ENCODE measurements at regions not wholly inside any gene's neighbourhood (a gene's known extent, or its start where the extent isn't known, plus 50 kb on each side); places are given as distances from the start of the nearest gene placed in this dataset.

- H3K27ac ChIP-seq = no peak overlapping the region
- TF ChIP-seq EP300 (IDR thresholded peaks at IDR 0.05; ENCODE audit: low read depth) = no peak
- TF ChIP-seq POLR2AphosphoS5 (IDR thresholded peaks at IDR 0.05) = no peak
- TF ChIP-seq POLR2A (IDR thresholded peaks at IDR 0.05) = no peak
- TF ChIP-seq, protein P1, sequence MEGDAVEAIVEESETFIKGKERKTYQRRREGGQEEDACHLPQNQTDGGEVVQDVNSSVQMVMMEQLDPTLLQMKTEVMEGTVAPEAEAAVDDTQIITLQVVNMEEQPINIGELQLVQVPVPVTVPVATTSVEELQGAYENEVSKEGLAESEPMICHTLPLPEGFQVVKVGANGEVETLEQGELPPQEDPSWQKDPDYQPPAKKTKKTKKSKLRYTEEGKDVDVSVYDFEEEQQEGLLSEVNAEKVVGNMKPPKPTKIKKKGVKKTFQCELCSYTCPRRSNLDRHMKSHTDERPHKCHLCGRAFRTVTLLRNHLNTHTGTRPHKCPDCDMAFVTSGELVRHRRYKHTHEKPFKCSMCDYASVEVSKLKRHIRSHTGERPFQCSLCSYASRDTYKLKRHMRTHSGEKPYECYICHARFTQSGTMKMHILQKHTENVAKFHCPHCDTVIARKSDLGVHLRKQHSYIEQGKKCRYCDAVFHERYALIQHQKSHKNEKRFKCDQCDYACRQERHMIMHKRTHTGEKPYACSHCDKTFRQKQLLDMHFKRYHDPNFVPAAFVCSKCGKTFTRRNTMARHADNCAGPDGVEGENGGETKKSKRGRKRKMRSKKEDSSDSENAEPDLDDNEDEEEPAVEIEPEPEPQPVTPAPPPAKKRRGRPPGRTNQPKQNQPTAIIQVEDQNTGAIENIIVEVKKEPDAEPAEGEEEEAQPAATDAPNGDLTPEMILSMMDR (IDR thresholded peaks at IDR 0.05) = no peak
Measured at GRCh38 chr17:33847900-33848299, 407.2 kb upstream of the CCL2 start.

GRCh38 chr17:33848433-33848832, 406.7 kb upstream of the CCL2 start:
- Histone ChIP-seq H3K4me3 (no peak overlapping the region), H3K27ac (no peak overlapping the region), H3K36me3 (no peaks in the 10 kb centered on the region), H3K4me1 (no peaks in the 10 kb centered on the region), H3K27me3 (no peaks in the 10 kb centered on the region), H3K9me3 (no peaks in the 10 kb centered on the region)
- TF ChIP-seq POLR2AphosphoS5 (IDR thresholded peaks at IDR 0.05) (no peak), EP300 (IDR thresholded peaks at IDR 0.05; ENCODE audit: low read depth) (no peak), POLR2A (IDR thresholded peaks at IDR 0.05) (no peak)
- TF ChIP-seq, protein P1 (IDR thresholded peaks at IDR 0.05) = no peak
- in situ Hi-C loops (cut with MboI; ENCODE audit: low pct_ligation_motif_present in 1 of 4, low pct_unique_long_range_greater_than_20kb in 1 of 4, low sequenced_read_pairs in 3 of 4) (no loop called here), intact Hi-C loops (cut with DNase I; ENCODE audit: low total_unique reads) (no loop called here)
- WGBS, 2 donors (ENCODE audit: low coverage in 1 of 2) = 84 to 87% methylated on average over 3 of the region's 3 CpGs
- no peak for DNase-seq

More at GRCh38 chr17:33847900-33848299, 407.2 kb upstream of the CCL2 start:
- Histone ChIP-seq H3K4me3 (no peak overlapping the region), H3K36me3 (no peaks in the 10 kb centered on the region), H3K9me3 (no peaks in the 10 kb centered on the region), H3K27me3 (no peaks in the 10 kb centered on the region), H3K4me1 (no peaks in the 10 kb centered on the region)
- in situ Hi-C loops (cut with MboI; ENCODE audit: low pct_ligation_motif_present in 1 of 4, low pct_unique_long_range_greater_than_20kb in 1 of 4, low sequenced_read_pairs in 3 of 4) = no loop called here
- intact Hi-C loops (cut with DNase I; ENCODE audit: low total_unique reads) = no loop called here
- DNase-seq = no peak
- WGBS, 2 donors (ENCODE audit: low coverage in 1 of 2) = 33 to 56% methylated on average over 3 to 4 of the region's 4 CpGs

DNA sequence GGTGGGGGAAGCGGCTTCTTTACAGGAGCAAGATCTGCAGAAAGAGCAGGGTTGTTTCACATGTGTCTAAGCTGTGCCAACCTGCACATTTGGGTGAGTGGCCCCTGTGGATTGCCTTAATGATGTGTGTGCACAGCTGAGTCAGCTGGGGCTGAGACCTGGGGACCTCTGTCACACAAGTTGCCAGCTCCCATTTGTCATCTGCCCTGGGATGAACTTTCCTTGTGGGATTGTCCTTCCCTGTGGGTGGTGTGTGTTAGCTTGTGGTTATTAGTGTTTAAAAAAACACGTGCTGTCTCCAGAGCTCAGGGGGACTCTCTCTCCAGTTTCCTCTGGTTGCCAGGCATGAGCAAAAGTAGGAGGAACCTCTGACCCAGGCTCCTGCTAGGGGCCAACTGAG, 400.5 kb upstream of the CCL2 start:
- no peak for DNase-seq
- TF ChIP-seq, protein P1 (IDR thresholded peaks at IDR 0.05) = no peak
- TF ChIP-seq POLR2A (IDR thresholded peaks at IDR 0.05) = no peak
- no peak for TF ChIP-seq EP300 (IDR thresholded peaks at IDR 0.05; ENCODE audit: low read depth)
- no peak for TF ChIP-seq POLR2AphosphoS5 (IDR thresholded peaks at IDR 0.05)
- in situ Hi-C loops (cut with MboI; ENCODE audit: low pct_ligation_motif_present in 1 of 4, low pct_unique_long_range_greater_than_20kb in 1 of 4, low sequenced_read_pairs in 3 of 4) (no loop called here), intact Hi-C loops (cut with DNase I; ENCODE audit: low total_unique reads) (no loop called here)
- no peaks in the 10 kb centered on the region for H3K36me3 ChIP-seq
- no peaks in the 10 kb centered on the region for H3K9me3 ChIP-seq
- H3K27me3 ChIP-seq = no peaks in the 10 kb centered on the region
- no peak overlapping the region for H3K4me3 ChIP-seq
- H3K4me1 ChIP-seq = no peaks in the 10 kb centered on the region
- WGBS, 2 donors (ENCODE audit: low coverage in 1 of 2) = 50% methylated on average over 2 of the region's 2 CpGs; no CpG with 5 or more reads in 1 of the 2 donors
- H3K27ac ChIP-seq = no peak overlapping the region

GRCh38 chr17:33858121-33858520, 397.0 kb upstream of the CCL2 start:
- no peak overlapping the region for H3K4me3 ChIP-seq
- no peak for TF ChIP-seq POLR2A (IDR thresholded peaks at IDR 0.05)
- TF ChIP-seq EP300 (IDR thresholded peaks at IDR 0.05; ENCODE audit: low read depth) = no peak
- no peak for TF ChIP-seq POLR2AphosphoS5 (IDR thresholded peaks at IDR 0.05)
- TF ChIP-seq, protein P1 (IDR thresholded peaks at IDR 0.05) = no peak
- no peaks in the 10 kb centered on the region for H3K4me1 ChIP-seq
- no peak for DNase-seq
- 43 to 54% methylated on average over 2 to 6 of the region's 6 CpGs for WGBS, 2 donors (ENCODE audit: low coverage in 1 of 2)
- in situ Hi-C loops (cut with MboI; ENCODE audit: low pct_ligation_motif_present in 1 of 4, low pct_unique_long_range_greater_than_20kb in 1 of 4, low sequenced_read_pairs in 3 of 4) (no loop called here), intact Hi-C loops (cut with DNase I; ENCODE audit: low total_unique reads) (no loop called here)
- no peaks in the 10 kb centered on the region for H3K36me3 ChIP-seq
- no peaks in the 10 kb centered on the region for H3K27me3 ChIP-seq
- no peak overlapping the region for H3K27ac ChIP-seq
- no peaks in the 10 kb centered on the region for H3K9me3 ChIP-seq

Data from transverse colon (tissue), 4 donors.